PFSK-1 (cell line): ENCODE measurements at regions not wholly inside any gene's neighbourhood (a gene's known extent, or its start where the extent isn't known, plus 50 kb on each side); places are given as distances from the start of the nearest gene placed in this dataset.

Source experiments
- POLR2AphosphoS5 ChIP-seq: IDR thresholded peaks from 2 replicates; pipeline ENCODE4 v1.6.1; 2012; ENCODE audit warnings: low read depth, mild to moderate bottlenecking, control low read depth, low read length, moderate library complexity
- REST ChIP-seq, 2 experiments: IDR thresholded peaks; 2 replicates each; pipeline versions ENCODE4 v1.6.1 to v1.8.0; 2011 to 2012; ENCODE audit warnings: low read depth in 2 of 2, low read length in 2 of 2, control low read depth in 1 of 2, inconsistent platforms in 1 of 2, mild to moderate bottlenecking in 1 of 2, moderate library complexity in 1 of 2; ENCODE audit not compliant: insufficient read depth in 1 of 2
- TAF1 ChIP-seq: IDR thresholded peaks from 2 replicates; pipeline ENCODE4 v1.6.1; 2012; ENCODE audit warnings: low read length, control low read depth, borderline replicate concordance; ENCODE audit not compliant: insufficient read depth

GRCh38 chr7:42625421-42625820, 286.4 kb downstream of the C7orf25 start:
- no peak for TF ChIP-seq REST (IDR thresholded peaks at IDR 0.05; ENCODE audit: insufficient read depth in 1 of 2, low read depth in 2 of 2, low read length in 2 of 2)
- no peak for TF ChIP-seq TAF1
- no peak for TF ChIP-seq POLR2AphosphoS5
